Activated naive CD8-positive, alpha-beta T cell treated with anti-CD3 and anti-CD28 coated beads, Interleukin-2, amount 50 U/mL, for 24 hours (primary cell): ENCODE measurements at regions not wholly inside any gene's neighbourhood (a gene's known extent, or its start where the extent isn't known, plus 50 kb on each side); places are given as distances from the start of the nearest gene placed in this dataset.
A peak's percentile ranks its signal among the peaks of the same experiment; 100 is the strongest.

ENCODE experiments used
- ATAC-seq: fragments of 150-1000 bp; cut with Tn5 transposase; one replicate; pipeline ENCODE4 v1.10.0; 2021
- DNase-seq: peaks from one replicate; pipeline ENCODE4 v3.0.0; 2021
- H3K27ac Mint-ChIP-seq: one replicate; pipeline ENCODE4 v1.8.0; 2021; ENCODE audit warnings: mild to moderate bottlenecking, mixed read lengths
- H3K27me3 Mint-ChIP-seq: one replicate; pipeline ENCODE4 v1.8.0; 2021; ENCODE audit warnings: mixed read lengths
- H3K36me3 Mint-ChIP-seq: one replicate; pipeline ENCODE4 v1.8.0; 2021; ENCODE audit warnings: low read depth, mixed read lengths
- H3K4me1 Mint-ChIP-seq: one replicate; pipeline ENCODE4 v1.8.0; 2021; ENCODE audit warnings: mixed read lengths
- H3K4me3 Mint-ChIP-seq: one replicate; pipeline ENCODE4 v1.8.0; 2021; ENCODE audit warnings: mild to moderate bottlenecking, moderate library complexity, mixed read lengths
- H3K9me3 Mint-ChIP-seq: one replicate; pipeline ENCODE4 v1.8.0; 2021; ENCODE audit warnings: mixed read lengths

GRCh38 chr7:25998499-25998898, 153.5 kb upstream of the NFE2L3 start:
- ATAC-seq (no peak), DNase-seq (no peak)
- H3K4me3 Mint-ChIP-seq, result no peak overlapping the region
- no peaks in the 10 kb centered on the region for H3K9me3 Mint-ChIP-seq
- peaks cover 1% of the 10 kb centered on the region for H3K4me1 Mint-ChIP-seq
- H3K36me3 Mint-ChIP-seq, result no peaks in the 10 kb centered on the region
- H3K27ac Mint-ChIP-seq, result no peak overlapping the region
- H3K27me3 Mint-ChIP-seq, result peaks cover 16% of the 10 kb centered on the region

- DNase-seq, result no peak
- no peak overlapping the region for H3K27ac Mint-ChIP-seq
- no peaks in the 10 kb centered on the region for H3K9me3 Mint-ChIP-seq
- no peaks in the 10 kb centered on the region for H3K4me1 Mint-ChIP-seq
- no peak overlapping the region for H3K4me3 Mint-ChIP-seq
- no peak for ATAC-seq
- H3K27me3 Mint-ChIP-seq, result peaks cover 15% of the 10 kb centered on the region
- H3K36me3 Mint-ChIP-seq, result no peaks in the 10 kb centered on the region
Measured at GRCh38 chr7:26000841-26001240, 151.2 kb upstream of the NFE2L3 start.

- no peak for ATAC-seq
- Mint-ChIP-seq H3K9me3 (no peaks in the 10 kb centered on the region), H3K4me1 (no peaks in the 10 kb centered on the region), H3K27ac (no peak overlapping the region), H3K4me3 (no peak overlapping the region), H3K36me3 (no peaks in the 10 kb centered on the region), H3K27me3 (peaks cover 15% of the 10 kb centered on the region)
- no peak for DNase-seq
Measured at GRCh38 chr7:26001662-26002244, 150.2 kb upstream of the NFE2L3 start.

GRCh38 chr7:26005683-26006410, 146.2 kb upstream of the NFE2L3 start:
- Mint-ChIP-seq H3K36me3 (no peaks in the 10 kb centered on the region), H3K9me3 (no peaks in the 10 kb centered on the region), H3K27ac (no peak overlapping the region), H3K27me3 (peaks cover 16% of the 10 kb centered on the region), H3K4me3 (no peak overlapping the region), H3K4me1 (no peaks in the 10 kb centered on the region)
- DNase-seq (no peak), ATAC-seq (no peak)

- no peaks in the 10 kb centered on the region for H3K9me3 Mint-ChIP-seq
- no peak overlapping the region for H3K4me3 Mint-ChIP-seq
- no peaks in the 10 kb centered on the region for H3K36me3 Mint-ChIP-seq
- no peak overlapping the region for H3K27ac Mint-ChIP-seq
- H3K4me1 Mint-ChIP-seq, result peaks cover 3% of the 10 kb centered on the region
- no peak for DNase-seq
- ATAC-seq, result no peak
- H3K27me3 Mint-ChIP-seq, result peaks cover 16% of the 10 kb centered on the region
Measured at GRCh38 chr7:26006426-26006825, 145.6 kb upstream of the NFE2L3 start.

GRCh38 chr7:26007510-26007909, 144.5 kb upstream of the NFE2L3 start:
- no peaks in the 10 kb centered on the region for H3K36me3 Mint-ChIP-seq
- H3K4me3 Mint-ChIP-seq, result no peak overlapping the region
- ATAC-seq, result no peak
- peaks cover 13% of the 10 kb centered on the region for H3K27me3 Mint-ChIP-seq
- H3K9me3 Mint-ChIP-seq, result no peaks in the 10 kb centered on the region
- no peak for DNase-seq
- H3K27ac Mint-ChIP-seq, result no peak overlapping the region
- H3K4me1 Mint-ChIP-seq, result peaks cover 3% of the 10 kb centered on the region

GRCh38 chr7:26008428-26008827, 143.6 kb upstream of the NFE2L3 start:
- no peak overlapping the region for H3K4me3 Mint-ChIP-seq
- no peak for ATAC-seq
- peaks cover 3% of the 10 kb centered on the region for H3K4me1 Mint-ChIP-seq
- H3K9me3 Mint-ChIP-seq, result no peaks in the 10 kb centered on the region
- H3K27me3 Mint-ChIP-seq, result peaks cover 8% of the 10 kb centered on the region
- H3K27ac Mint-ChIP-seq, result no peak overlapping the region
- H3K36me3 Mint-ChIP-seq, result no peaks in the 10 kb centered on the region
- no peak for DNase-seq

GRCh38 chr7:26011039-26011696, 140.8 kb upstream of the NFE2L3 start:
- Mint-ChIP-seq H3K36me3 (no peaks in the 10 kb centered on the region), H3K9me3 (peaks cover 6% of the 10 kb centered on the region), H3K27me3 (peaks cover 17% of the 10 kb centered on the region), H3K27ac (no peak overlapping the region), H3K4me3 (no peak overlapping the region), H3K4me1 (peaks cover 3% of the 10 kb centered on the region)
- no peak for ATAC-seq
- DNase-seq, result no peak

- H3K4me3 Mint-ChIP-seq, result no peak overlapping the region
- peaks cover 24% of the 10 kb centered on the region for H3K27me3 Mint-ChIP-seq
- H3K36me3 Mint-ChIP-seq, result peaks cover 2% of the 10 kb centered on the region
- ATAC-seq, result no peak
- peaks cover 6% of the 10 kb centered on the region for H3K9me3 Mint-ChIP-seq
- H3K4me1 Mint-ChIP-seq, result peaks cover 3% of the 10 kb centered on the region
- DNase-seq, result no peak
- H3K27ac Mint-ChIP-seq, result no peak overlapping the region
Measured at GRCh38 chr7:26013551-26014083, 138.4 kb upstream of the NFE2L3 start.

- Mint-ChIP-seq H3K27ac (no peak overlapping the region), H3K27me3 (peaks cover 5% of the 10 kb centered on the region), H3K4me1 (no peaks in the 10 kb centered on the region), H3K36me3 (no peaks in the 10 kb centered on the region), H3K4me3 (no peak overlapping the region), H3K9me3 (no peaks in the 10 kb centered on the region)
- DNase-seq (no peak), ATAC-seq (no peak)
Measured at GRCh38 chr7:26022982-26023381, 129.0 kb upstream of the NFE2L3 start.

- ATAC-seq (no peak), DNase-seq (no peak)
- Mint-ChIP-seq H3K4me3 (no peak overlapping the region), H3K27me3 (peaks cover 9% of the 10 kb centered on the region), H3K4me1 (no peaks in the 10 kb centered on the region), H3K9me3 (no peaks in the 10 kb centered on the region), H3K27ac (no peak overlapping the region), H3K36me3 (no peaks in the 10 kb centered on the region)
Measured at GRCh38 chr7:26029911-26030310, 122.1 kb upstream of the NFE2L3 start.

- DNase-seq (no peak), ATAC-seq (peak; percentile 59)
- Mint-ChIP-seq H3K36me3 (no peaks in the 10 kb centered on the region), H3K4me3 (no peak overlapping the region), H3K4me1 (peaks cover 8% of the 10 kb centered on the region), H3K27me3 (peaks cover 22% of the 10 kb centered on the region), H3K27ac (no peak overlapping the region), H3K9me3 (no peaks in the 10 kb centered on the region)
Measured at GRCh38 chr7:26034391-26034790, 117.6 kb upstream of the NFE2L3 start.

GRCh38 chr7:26035552-26035951, 116.4 kb upstream of the NFE2L3 start:
- DNase-seq (no peak), ATAC-seq (no peak)
- no peaks in the 10 kb centered on the region for H3K9me3 Mint-ChIP-seq
- peaks cover 8% of the 10 kb centered on the region for H3K4me1 Mint-ChIP-seq
- no peaks in the 10 kb centered on the region for H3K36me3 Mint-ChIP-seq
- no peak overlapping the region for H3K27ac Mint-ChIP-seq
- H3K27me3 Mint-ChIP-seq, result peaks cover 31% of the 10 kb centered on the region
- H3K4me3 Mint-ChIP-seq, result no peak overlapping the region

GRCh38 chr7:26036092-26036491, 115.9 kb upstream of the NFE2L3 start:
- H3K4me1 Mint-ChIP-seq, result peaks cover 8% of the 10 kb centered on the region
- no peak overlapping the region for H3K27ac Mint-ChIP-seq
- H3K36me3 Mint-ChIP-seq, result no peaks in the 10 kb centered on the region
- no peak overlapping the region for H3K4me3 Mint-ChIP-seq
- ATAC-seq (no peak), DNase-seq (no peak)
- no peaks in the 10 kb centered on the region for H3K9me3 Mint-ChIP-seq
- peaks cover 27% of the 10 kb centered on the region for H3K27me3 Mint-ChIP-seq
